ENCODE measurements at regions not wholly inside any gene's neighbourhood (a gene's known extent, or its start where the extent isn't known, plus 50 kb on each side); places are given as distances from the start of the nearest gene placed in this dataset.

DNA sequence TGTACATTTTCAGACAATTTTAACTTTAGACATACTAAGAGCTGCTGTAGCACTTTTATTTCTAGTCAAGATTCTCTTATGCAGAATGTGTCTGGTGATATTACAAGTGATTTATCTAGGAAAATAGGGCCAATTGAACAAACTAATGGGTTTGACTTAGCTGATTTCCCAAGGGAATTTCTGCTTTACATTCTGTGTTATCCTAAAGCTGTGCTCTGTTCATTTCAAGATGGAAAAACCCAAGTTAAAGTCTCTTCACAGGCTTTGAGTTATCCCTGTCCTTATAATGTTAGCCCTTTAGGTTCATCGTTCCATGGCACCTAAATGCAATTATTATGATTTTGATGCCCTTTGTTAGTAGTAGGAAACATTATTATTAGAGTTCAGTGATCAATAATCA lies 704.9 kb upstream of the CDH18 start:
- no peak for DNase-seq (ENCODE audit: low read depth in 1 of 2, low spot score in 1 of 2)
- TF ChIP-seq POLR2AphosphoS5 (IDR thresholded peaks at IDR 0.05; ENCODE audit: low read depth) (no peak), SPI1 (IDR thresholded peaks at IDR 0.05; ENCODE audit: borderline replicate concordance, low read depth) (no peak), GABPA (IDR thresholded peaks at IDR 0.05; ENCODE audit: low read depth) (no peak)
- TF ChIP-seq, protein P1, sequence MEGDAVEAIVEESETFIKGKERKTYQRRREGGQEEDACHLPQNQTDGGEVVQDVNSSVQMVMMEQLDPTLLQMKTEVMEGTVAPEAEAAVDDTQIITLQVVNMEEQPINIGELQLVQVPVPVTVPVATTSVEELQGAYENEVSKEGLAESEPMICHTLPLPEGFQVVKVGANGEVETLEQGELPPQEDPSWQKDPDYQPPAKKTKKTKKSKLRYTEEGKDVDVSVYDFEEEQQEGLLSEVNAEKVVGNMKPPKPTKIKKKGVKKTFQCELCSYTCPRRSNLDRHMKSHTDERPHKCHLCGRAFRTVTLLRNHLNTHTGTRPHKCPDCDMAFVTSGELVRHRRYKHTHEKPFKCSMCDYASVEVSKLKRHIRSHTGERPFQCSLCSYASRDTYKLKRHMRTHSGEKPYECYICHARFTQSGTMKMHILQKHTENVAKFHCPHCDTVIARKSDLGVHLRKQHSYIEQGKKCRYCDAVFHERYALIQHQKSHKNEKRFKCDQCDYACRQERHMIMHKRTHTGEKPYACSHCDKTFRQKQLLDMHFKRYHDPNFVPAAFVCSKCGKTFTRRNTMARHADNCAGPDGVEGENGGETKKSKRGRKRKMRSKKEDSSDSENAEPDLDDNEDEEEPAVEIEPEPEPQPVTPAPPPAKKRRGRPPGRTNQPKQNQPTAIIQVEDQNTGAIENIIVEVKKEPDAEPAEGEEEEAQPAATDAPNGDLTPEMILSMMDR (IDR thresholded peaks at IDR 0.05; ENCODE audit: insufficient read depth, low read length) = no peak
- TF ChIP-seq, protein P2, sequence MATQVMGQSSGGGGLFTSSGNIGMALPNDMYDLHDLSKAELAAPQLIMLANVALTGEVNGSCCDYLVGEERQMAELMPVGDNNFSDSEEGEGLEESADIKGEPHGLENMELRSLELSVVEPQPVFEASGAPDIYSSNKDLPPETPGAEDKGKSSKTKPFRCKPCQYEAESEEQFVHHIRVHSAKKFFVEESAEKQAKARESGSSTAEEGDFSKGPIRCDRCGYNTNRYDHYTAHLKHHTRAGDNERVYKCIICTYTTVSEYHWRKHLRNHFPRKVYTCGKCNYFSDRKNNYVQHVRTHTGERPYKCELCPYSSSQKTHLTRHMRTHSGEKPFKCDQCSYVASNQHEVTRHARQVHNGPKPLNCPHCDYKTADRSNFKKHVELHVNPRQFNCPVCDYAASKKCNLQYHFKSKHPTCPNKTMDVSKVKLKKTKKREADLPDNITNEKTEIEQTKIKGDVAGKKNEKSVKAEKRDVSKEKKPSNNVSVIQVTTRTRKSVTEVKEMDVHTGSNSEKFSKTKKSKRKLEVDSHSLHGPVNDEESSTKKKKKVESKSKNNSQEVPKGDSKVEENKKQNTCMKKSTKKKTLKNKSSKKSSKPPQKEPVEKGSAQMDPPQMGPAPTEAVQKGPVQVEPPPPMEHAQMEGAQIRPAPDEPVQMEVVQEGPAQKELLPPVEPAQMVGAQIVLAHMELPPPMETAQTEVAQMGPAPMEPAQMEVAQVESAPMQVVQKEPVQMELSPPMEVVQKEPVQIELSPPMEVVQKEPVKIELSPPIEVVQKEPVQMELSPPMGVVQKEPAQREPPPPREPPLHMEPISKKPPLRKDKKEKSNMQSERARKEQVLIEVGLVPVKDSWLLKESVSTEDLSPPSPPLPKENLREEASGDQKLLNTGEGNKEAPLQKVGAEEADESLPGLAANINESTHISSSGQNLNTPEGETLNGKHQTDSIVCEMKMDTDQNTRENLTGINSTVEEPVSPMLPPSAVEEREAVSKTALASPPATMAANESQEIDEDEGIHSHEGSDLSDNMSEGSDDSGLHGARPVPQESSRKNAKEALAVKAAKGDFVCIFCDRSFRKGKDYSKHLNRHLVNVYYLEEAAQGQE (IDR thresholded peaks at IDR 0.05; ENCODE audit: insufficient replicate concordance, low read depth) = no peak

DNA sequence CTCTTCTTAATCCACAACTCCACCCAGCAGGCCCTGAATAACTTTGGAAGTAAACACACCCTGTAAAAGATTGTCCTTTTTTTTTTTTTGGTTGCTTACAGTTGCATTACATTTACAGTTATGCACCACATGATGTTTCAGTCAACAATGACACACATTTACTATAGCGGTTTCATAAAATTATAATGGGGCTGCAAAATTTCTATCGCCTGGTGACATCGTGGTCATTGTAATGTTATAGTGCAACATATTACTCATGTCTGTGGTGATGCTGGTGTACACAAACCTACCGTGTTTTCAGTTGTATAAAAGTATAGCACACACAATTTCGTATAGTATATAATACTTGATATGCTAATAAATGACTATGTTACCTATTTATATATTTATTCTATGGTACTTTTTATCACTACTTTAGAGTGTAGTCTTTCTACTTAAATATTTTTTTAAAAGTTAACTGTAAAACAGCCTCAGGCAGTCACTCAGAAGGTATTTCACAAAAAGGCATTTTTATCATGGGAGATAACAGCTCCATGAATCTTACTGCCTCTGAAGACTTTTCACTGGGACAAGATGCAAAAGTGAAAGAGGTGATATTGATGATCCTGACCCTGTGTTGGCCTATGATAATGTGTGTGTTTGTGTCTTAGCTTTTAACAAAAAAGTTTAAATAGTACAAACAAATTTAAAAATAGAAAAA lies 695.4 kb upstream of the CDH18 start:
- TF ChIP-seq SPI1 (IDR thresholded peaks at IDR 0.05; ENCODE audit: borderline replicate concordance, low read depth) (no peak), POLR2AphosphoS5 (IDR thresholded peaks at IDR 0.05; ENCODE audit: low read depth) (no peak), GABPA (IDR thresholded peaks at IDR 0.05; ENCODE audit: low read depth) (no peak)
- TF ChIP-seq, protein P2 (IDR thresholded peaks at IDR 0.05; ENCODE audit: insufficient replicate concordance, low read depth) = no peak
- TF ChIP-seq, protein P1 (IDR thresholded peaks at IDR 0.05; ENCODE audit: insufficient read depth, low read length) = no peak
- Histone ChIP-seq H3K27ac (replicated peaks) (no peak overlapping the region), H3K4me3 (replicated peaks; ENCODE audit: insufficient read depth, low read length) (no peak overlapping the region), H3K27me3 (ENCODE audit: insufficient read depth, poor library complexity, severe bottlenecking) (no peaks in the 10 kb centered on the region)
- no peak for DNase-seq (ENCODE audit: low read depth in 1 of 2, low spot score in 1 of 2)

More for the DNA sequence above, 704.9 kb upstream of the CDH18 start:
- H3K27me3 ChIP-seq (ENCODE audit: insufficient read depth, poor library complexity, severe bottlenecking) = no peaks in the 10 kb centered on the region
- no peak overlapping the region for H3K4me3 ChIP-seq (replicated peaks; ENCODE audit: insufficient read depth, low read length)
- no peak overlapping the region for H3K27ac ChIP-seq (replicated peaks)

DNA sequence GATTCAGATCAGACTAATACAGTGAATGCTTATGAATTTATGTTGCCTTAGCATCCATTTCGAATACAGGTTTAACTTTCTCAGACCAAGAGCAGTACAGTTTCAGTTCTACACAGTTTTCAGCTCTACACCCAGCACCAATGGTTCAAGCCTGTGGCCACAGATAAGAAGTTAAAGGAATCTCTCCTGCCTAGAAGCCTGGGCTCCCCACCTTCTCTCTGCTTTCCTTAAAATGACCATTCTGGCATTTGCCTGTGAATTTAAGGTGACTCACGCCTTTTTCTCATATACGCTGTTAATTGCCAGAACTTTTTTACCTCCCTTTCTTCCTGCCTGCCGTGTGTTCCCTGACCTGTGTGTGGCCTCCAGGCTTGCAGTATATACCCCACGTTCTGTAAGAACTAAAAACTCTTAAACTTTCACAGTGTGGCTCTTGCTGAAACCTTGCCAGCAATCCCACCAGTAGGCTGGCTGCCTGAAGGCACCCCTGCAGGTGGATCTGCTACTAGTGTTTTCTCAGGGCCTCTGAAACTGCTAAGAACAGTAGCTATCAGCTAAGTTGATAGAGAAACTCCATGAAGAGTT lies 692.8 kb upstream of the CDH18 start:
- no peak for DNase-seq (ENCODE audit: low read depth in 1 of 2, low spot score in 1 of 2)
- TF ChIP-seq, protein P1 (IDR thresholded peaks at IDR 0.05; ENCODE audit: insufficient read depth, low read length) = no peak
- TF ChIP-seq GABPA (IDR thresholded peaks at IDR 0.05; ENCODE audit: low read depth) (no peak), POLR2AphosphoS5 (IDR thresholded peaks at IDR 0.05; ENCODE audit: low read depth) (no peak), SPI1 (IDR thresholded peaks at IDR 0.05; ENCODE audit: borderline replicate concordance, low read depth) (no peak)
- TF ChIP-seq, protein P2 (IDR thresholded peaks at IDR 0.05; ENCODE audit: insufficient replicate concordance, low read depth) = no peak
- H3K4me3 ChIP-seq (replicated peaks; ENCODE audit: insufficient read depth, low read length) = no peak overlapping the region

More for the DNA sequence above, 692.8 kb upstream of the CDH18 start:
- Histone ChIP-seq H3K27ac (replicated peaks) (no peak overlapping the region), H3K27me3 (ENCODE audit: insufficient read depth, poor library complexity, severe bottlenecking) (no peaks in the 10 kb centered on the region)
